DOHH2 (cell line): ENCODE measurements at regions not wholly inside any gene's neighbourhood (a gene's known extent, or its start where the extent isn't known, plus 50 kb on each side); places are given as distances from the start of the nearest gene placed in this dataset.

Experiments used
- CTCF ChIP-seq: fragments of 200-600 bp; sonication (generic); IDR thresholded peaks from one replicate; pipeline ENCODE4 v1.5.1; 2014; ENCODE audit warnings: antibody characterized with exemption, mild to moderate bottlenecking, low read depth, low read length; ENCODE audit not compliant: poor library complexity, severe bottlenecking
- EZH2phosphoT487 ChIP-seq: fragments of 200-600 bp; sonication (generic); IDR thresholded peaks from 2 replicates; pipeline ENCODE4 v1.6.1; 2017; ENCODE audit warnings: borderline replicate concordance, mild to moderate bottlenecking, antibody characterized with exemption, low read length, moderate library complexity, mixed read lengths

DNA sequence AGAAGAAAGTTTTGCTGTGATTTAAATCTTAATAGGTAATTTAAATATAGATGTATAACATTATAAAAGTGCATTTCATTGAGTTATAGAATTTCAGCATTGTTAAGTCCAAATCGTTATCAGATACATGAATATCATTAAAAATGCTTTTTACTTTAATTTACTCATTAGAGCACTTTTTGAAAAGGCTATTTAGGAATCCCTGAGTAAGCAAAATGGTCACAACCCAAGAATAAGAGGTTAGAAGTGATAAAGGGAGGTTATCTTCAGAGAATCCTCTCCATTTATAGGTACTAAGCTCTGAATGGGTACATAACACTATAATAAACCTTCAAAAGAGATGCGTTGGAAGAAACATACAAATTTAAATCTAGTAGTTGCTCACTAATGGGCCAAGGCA is 130.7 kb downstream of the SLC30A10 start:
- no peak for TF ChIP-seq CTCF
- TF ChIP-seq EZH2phosphoT487 = no peak
